Subcutaneous abdominal adipose tissue (tissue), 5 donors: ENCODE measurements at regions not wholly inside any gene's neighbourhood (a gene's known extent, or its start where the extent isn't known, plus 50 kb on each side); places are given as distances from the start of the nearest gene placed in this dataset.

Source experiments
- H3K27ac ChIP-seq: one replicate; pipeline ENCODE4 v1.7.0; 2013; ENCODE audit warnings: low read depth, mild to moderate bottlenecking, inconsistent platforms, low read length, moderate library complexity
- H3K27me3 ChIP-seq, 5 donors: one replicate each; pipeline ENCODE4 v1.7.0; 2013; ENCODE audit warnings: low read length in 5 of 5, inconsistent platforms in 1 of 5; ENCODE audit not compliant: control insufficient read depth in 5 of 5, insufficient read depth in 4 of 5
- H3K36me3 ChIP-seq, 5 donors: one replicate each; pipeline ENCODE4 v1.7.0; 2013; ENCODE audit warnings: low read length in 5 of 5; ENCODE audit not compliant: control insufficient read depth in 5 of 5, insufficient read depth in 5 of 5
- H3K4me1 ChIP-seq, 5 donors: one replicate each; pipeline ENCODE4 v1.7.0; 2013; ENCODE audit warnings: low read length in 5 of 5, mild to moderate bottlenecking in 3 of 5, moderate library complexity in 1 of 5; ENCODE audit not compliant: control insufficient read depth in 5 of 5, insufficient read depth in 5 of 5
- H3K4me3 ChIP-seq, 5 donors: one replicate each; pipeline ENCODE4 v1.7.0; 2013; ENCODE audit warnings: low read length in 5 of 5, low read depth in 1 of 5
- H3K9ac ChIP-seq, 5 donors: one replicate each; pipeline ENCODE4 v1.7.0; 2013; ENCODE audit warnings: low read length in 5 of 5, mild to moderate bottlenecking in 4 of 5, moderate library complexity in 3 of 5
- H3K9me3 ChIP-seq, 5 donors: one replicate each; pipeline ENCODE4 v1.7.0; 2013; ENCODE audit warnings: low read length in 5 of 5; ENCODE audit not compliant: control insufficient read depth in 5 of 5
- donor health status: healthy.
- donor health status: healthy.
- donor health status: healthy.
- donor health status: healthy.
- donor health status: healthy.

DNA sequence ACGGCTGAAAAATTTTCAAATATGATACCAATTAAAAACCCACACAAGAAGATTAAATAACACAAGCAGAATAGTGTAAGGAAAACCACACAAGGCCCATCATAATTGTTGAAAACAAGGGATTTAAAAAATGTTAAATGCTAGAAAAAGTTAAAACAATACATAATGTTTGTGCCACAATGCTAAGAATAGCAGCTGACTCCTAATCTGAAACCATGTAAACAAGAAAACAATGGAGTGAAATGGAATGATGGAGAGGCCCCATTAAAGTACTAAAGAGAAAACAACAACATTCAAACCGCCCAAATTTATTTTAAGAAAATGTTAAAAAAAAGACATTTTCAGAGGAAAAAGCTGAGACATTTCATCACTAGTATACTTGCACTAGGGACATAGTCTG lies 663.6 kb upstream of the NCAM2 start:
- no peak overlapping the region for H3K9ac ChIP-seq
- H3K4me3 ChIP-seq: no peak overlapping the region
- H3K36me3 ChIP-seq: no peaks in the 10 kb centered on the region
- H3K9me3 ChIP-seq: no peaks in the 10 kb centered on the region
- H3K27me3 ChIP-seq: no peaks in the 10 kb centered on the region
- H3K4me1 ChIP-seq: no peaks in the 10 kb centered on the region
- no peak overlapping the region for H3K27ac ChIP-seq

DNA sequence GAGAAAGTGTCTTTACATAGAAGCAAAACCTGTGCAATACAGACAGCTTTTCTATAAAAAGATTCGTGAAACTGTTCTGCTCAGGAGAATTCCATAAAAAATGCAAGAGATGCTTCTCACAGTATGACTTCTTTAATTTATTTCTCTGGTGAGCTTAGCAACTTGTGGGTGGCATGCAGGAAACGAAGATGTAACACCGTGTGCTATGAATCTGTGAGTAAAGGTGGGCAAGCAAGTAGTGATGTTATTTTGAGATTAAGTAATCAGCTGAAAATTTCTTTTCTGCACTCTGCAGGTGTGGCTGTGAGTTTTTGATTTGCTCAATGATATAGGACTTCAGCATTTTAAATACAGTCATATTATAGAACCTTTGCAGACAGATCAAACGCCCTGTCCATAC lies 656.8 kb upstream of the NCAM2 start:
- Histone ChIP-seq H3K4me3 (no peak overlapping the region), H3K27me3 (no peaks in the 10 kb centered on the region), H3K4me1 (no peaks in the 10 kb centered on the region)

DNA sequence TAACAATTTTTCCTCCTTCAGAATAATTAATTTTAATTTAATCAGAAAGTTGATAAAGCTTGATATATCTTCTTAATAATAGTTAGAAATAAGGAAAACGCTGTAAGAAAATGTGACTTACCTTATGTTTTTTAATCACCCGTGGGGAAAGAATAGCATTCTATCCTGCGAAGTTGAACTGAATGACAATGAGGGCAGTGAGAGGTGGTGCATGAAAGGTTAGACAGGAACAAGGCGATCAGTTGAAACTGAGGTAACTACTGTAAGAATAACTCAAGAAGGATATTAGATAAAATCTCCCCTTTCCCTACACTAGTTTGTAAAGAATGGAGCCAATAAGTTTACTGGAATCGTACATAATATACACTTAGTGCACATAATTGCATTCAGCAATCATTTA lies 655.0 kb upstream of the NCAM2 start:
- no peaks in the 10 kb centered on the region for H3K36me3 ChIP-seq
- no peaks in the 10 kb centered on the region for H3K27me3 ChIP-seq
- H3K4me3 ChIP-seq: no peak overlapping the region
- H3K9ac ChIP-seq: no peak overlapping the region
- no peak overlapping the region for H3K27ac ChIP-seq
- H3K9me3 ChIP-seq: no peaks in the 10 kb centered on the region
- H3K4me1 ChIP-seq: no peaks in the 10 kb centered on the region

More for the DNA sequence above, 656.8 kb upstream of the NCAM2 start:
- no peaks in the 10 kb centered on the region for H3K9me3 ChIP-seq
- H3K9ac ChIP-seq: no peak overlapping the region
- no peaks in the 10 kb centered on the region for H3K36me3 ChIP-seq
- H3K27ac ChIP-seq: no peak overlapping the region

DNA sequence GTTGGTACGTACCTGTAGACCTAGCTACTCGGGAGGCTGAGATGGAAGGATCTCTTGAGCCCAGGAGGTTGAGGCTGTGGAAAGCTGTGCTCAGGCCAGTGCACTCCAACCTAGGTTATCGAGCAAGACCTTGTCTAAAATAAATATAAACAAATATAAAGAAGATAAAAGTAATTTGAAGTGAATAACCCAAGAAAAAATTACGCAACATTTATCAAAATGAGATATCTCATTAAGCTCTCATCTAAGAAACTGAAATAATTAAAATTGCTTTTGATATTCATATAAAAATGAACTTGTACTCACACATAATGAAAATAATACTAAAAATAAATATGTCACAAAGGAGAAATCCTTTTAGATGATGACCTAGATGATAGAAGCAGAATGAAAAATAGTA lies 647.1 kb upstream of the NCAM2 start:
- Histone ChIP-seq H3K27ac (no peak overlapping the region), H3K4me3 (no peak overlapping the region), H3K9me3 (no peaks in the 10 kb centered on the region), H3K9ac (no peak overlapping the region), H3K27me3 (no peaks in the 10 kb centered on the region), H3K4me1 (no peaks in the 10 kb centered on the region), H3K36me3 (no peaks in the 10 kb centered on the region)

DNA sequence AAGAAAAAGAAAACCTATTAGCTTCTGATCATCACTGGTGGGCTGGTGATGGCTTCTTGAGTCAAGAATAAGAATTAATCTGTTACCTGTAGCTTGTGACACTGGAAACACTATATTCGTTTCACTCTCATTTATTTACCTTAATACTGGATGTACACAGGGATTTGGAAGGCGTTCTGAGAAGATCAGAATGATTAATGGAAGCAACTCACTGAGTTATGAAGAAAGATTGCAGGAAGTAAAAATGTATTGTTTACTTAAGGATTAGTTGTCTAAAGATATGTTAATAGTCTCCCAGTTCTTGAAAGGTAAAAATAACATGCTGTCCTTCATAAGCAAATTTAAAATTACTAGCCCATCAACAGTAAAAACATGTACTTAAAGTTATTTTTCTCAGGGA lies 644.9 kb upstream of the NCAM2 start:
- Histone ChIP-seq H3K27ac (no peak overlapping the region), H3K4me3 (no peak overlapping the region), H3K9ac (no peak overlapping the region), H3K4me1 (no peaks in the 10 kb centered on the region), H3K9me3 (no peaks in the 10 kb centered on the region), H3K27me3 (no peaks in the 10 kb centered on the region), H3K36me3 (no peaks in the 10 kb centered on the region)

DNA sequence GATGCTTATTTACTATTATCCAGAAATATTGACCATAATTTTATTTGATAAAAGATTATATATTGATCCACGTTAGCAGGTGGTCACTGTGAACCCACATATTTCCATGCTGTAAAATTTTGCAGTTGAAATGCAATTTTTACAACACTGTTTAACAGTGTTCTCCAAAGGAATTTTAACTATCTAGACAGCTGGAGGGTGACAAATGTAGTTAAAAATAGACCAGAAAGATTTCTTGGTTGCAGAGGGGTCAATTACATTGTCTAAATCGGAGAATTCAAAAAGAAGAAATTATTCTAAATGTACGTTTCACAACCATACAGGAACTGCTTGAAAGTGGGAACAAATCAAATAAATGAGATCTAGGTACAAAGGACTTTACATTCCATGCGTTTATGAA lies 625.2 kb upstream of the NCAM2 start:
- Histone ChIP-seq H3K4me3 (no peak overlapping the region), H3K9me3 (no peaks in the 10 kb centered on the region), H3K4me1 (no peaks in the 10 kb centered on the region), H3K27ac (no peak overlapping the region), H3K36me3 (no peaks in the 10 kb centered on the region), H3K9ac (no peak overlapping the region), H3K27me3 (no peaks in the 10 kb centered on the region)

DNA sequence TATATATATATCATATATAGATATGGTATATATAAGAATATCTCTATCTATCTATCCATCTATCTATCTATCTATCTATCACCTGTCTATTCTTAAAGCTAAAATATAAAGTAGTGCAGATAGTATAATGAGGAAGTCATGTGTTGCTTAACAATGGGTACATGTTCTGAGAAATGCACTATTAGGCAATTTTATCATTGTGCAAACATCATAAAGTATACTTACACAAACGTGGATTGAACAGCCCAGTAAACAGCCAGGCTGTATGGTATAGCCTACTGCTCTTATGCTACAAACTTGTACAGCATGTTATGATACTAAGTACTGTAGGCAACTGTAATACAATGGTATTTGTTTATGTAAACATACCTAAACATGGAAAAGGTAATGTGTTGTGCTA lies 621.0 kb upstream of the NCAM2 start:
- no peak overlapping the region for H3K27ac ChIP-seq
- H3K36me3 ChIP-seq: no peaks in the 10 kb centered on the region
- no peak overlapping the region for H3K4me3 ChIP-seq
- H3K4me1 ChIP-seq: no peaks in the 10 kb centered on the region
- no peaks in the 10 kb centered on the region for H3K27me3 ChIP-seq
- no peak overlapping the region for H3K9ac ChIP-seq
- no peaks in the 10 kb centered on the region for H3K9me3 ChIP-seq

DNA sequence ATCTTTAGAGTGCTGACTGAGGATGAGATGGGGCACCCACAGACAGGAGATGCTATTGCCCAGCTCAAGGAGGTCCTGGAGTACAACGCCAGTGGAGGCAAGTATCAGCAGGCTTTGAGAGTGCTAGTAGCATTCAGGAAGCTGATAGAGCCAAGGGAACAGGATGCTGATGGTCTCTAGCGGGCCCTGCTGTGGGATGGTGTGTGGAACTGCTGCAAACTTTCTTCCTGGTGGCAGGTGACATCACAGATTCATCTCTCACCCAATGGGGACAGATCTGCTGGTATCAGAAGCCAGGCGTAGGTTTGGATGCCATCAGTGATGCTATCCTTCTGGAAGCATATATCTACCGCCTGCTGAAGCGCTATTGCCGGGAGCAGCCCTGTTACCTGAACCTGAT lies 609.8 kb upstream of the NCAM2 start:
- peaks cover 0 to 12% (median 7%) of the 10 kb centered on the region in 5 donors for H3K9me3 ChIP-seq
- no peaks in the 10 kb centered on the region for H3K36me3 ChIP-seq
- H3K27ac ChIP-seq: no peak overlapping the region
- no peak overlapping the region for H3K9ac ChIP-seq
- H3K4me3 ChIP-seq: no peak overlapping the region
- H3K27me3 ChIP-seq: no peaks in the 10 kb centered on the region
- no peaks in the 10 kb centered on the region for H3K4me1 ChIP-seq

DNA sequence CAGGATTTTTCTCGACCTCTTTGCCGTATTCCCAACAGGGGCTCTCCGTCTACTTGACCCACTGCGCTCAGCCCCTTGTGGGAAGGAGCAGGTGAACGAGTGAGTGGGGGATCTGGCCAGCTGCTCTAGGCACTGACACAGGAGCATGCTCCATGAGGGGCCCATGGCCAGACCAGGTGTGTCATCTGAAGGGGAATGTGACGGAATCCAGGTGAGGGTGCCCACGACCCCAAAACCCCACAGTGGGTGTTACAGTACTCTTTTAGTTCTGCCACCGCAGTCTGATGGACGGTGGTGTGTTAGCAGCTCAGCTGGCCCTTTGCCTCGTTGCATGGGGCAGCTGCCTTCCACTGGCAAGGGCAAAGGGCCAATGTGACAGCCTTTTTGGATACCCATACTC lies 601.4 kb upstream of the NCAM2 start:
- Histone ChIP-seq H3K27ac (no peak overlapping the region), H3K9me3 (peaks cover 0 to 3% (median 0%) of the 10 kb centered on the region in 5 donors), H3K27me3 (no peaks in the 10 kb centered on the region), H3K4me3 (no peak overlapping the region), H3K36me3 (no peaks in the 10 kb centered on the region), H3K4me1 (no peaks in the 10 kb centered on the region), H3K9ac (no peak overlapping the region)

DNA sequence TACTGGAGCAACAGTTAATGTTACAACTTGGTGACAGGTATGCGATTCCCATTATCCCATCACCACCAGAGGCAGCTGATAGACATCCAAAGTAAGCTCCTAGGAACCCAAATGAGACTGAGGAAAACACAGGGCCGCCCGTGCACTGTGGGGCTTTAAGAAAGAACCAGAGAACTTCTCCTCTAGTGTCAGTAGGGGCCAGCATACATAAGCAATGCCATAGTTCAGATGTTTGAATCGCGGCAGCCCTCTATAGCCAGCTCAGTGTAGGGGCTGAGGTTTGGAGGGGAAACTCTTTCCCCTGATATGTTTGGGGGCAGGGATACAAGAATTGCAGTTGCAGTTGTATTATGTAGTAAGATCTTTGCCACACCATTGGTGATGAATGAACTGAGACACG lies 593.3 kb upstream of the NCAM2 start:
- H3K27me3 ChIP-seq: no peaks in the 10 kb centered on the region
- no peak overlapping the region for H3K4me3 ChIP-seq
- H3K4me1 ChIP-seq: no peaks in the 10 kb centered on the region
- H3K9ac ChIP-seq: no peak overlapping the region
- H3K9me3 ChIP-seq: peaks cover 0 to 4% (median 0%) of the 10 kb centered on the region in 5 donors
- no peaks in the 10 kb centered on the region for H3K36me3 ChIP-seq
- no peak overlapping the region for H3K27ac ChIP-seq

DNA sequence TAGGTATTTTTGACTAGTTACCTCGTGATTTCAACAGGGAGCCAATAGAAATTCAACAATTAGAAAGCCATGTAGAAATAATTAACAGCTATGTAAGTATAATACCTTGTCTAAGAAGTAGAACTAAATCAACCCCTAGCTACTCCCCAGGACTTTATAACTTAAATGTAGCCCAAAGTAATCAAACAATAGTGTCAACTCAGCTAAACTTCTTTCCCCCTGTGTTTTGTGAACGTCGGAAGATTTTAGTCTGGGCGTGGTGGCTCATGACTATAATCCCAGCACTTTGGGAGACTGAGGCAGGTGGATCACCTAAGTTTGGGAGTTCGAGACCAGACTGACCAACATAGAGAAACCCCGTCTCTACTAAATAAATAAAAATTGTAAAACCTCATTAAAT lies 579.9 kb upstream of the NCAM2 start:
- Histone ChIP-seq H3K27ac (no peak overlapping the region), H3K27me3 (no peaks in the 10 kb centered on the region), H3K9ac (no peak overlapping the region)

More for the DNA sequence above, 579.9 kb upstream of the NCAM2 start:
- Histone ChIP-seq H3K4me3 (no peak overlapping the region), H3K36me3 (no peaks in the 10 kb centered on the region), H3K4me1 (no peaks in the 10 kb centered on the region), H3K9me3 (peaks cover 0 to 5% (median 0%) of the 10 kb centered on the region in 5 donors)
